Gastrocnemius medialis (tissue), 4 donors: ENCODE measurements at regions not wholly inside any gene's neighbourhood (a gene's known extent, or its start where the extent isn't known, plus 50 kb on each side); places are given as distances from the start of the nearest gene placed in this dataset.

Experiments used
- ATAC-seq, 2 donors: fragments of 150-250 bp; one replicate each; pipeline ENCODE4 v1.9.1; 2016
- DNase-seq, 2 donors: peaks; one replicate each; pipeline ENCODE4 v3.0.0-alpha.2; 2019
- H3K27ac ChIP-seq, 4 donors: fragments of 200-600 bp; sonication (generic); 1 replicate in 1 of 4; 2 replicates in 3 of 4; pipeline ENCODE4 v1.5.1; 2016 to 2018; ENCODE audit warnings: mild to moderate bottlenecking in 2 of 4, moderate library complexity in 1 of 4
- H3K27me3 ChIP-seq, 3 donors: fragments of 200-600 bp; sonication (generic) in 2 of 3; 1 replicate in 1 of 3; 2 replicates in 2 of 3; pipeline versions ENCODE4 v1.5.1 to v1.6.0; 2016 to 2019; ENCODE audit warnings: mild to moderate bottlenecking in 1 of 3, moderate library complexity in 1 of 3
- H3K36me3 ChIP-seq, 2 donors: fragments of 200-600 bp; sonication (generic) in 1 of 2; one replicate each; pipeline ENCODE4 v1.5.1; 2017 to 2018
- H3K4me1 ChIP-seq, 2 donors: fragments of 200-600 bp; sonication (generic) in 1 of 2; one replicate each; pipeline ENCODE4 v1.5.1; 2016 to 2017; ENCODE audit warnings: mild to moderate bottlenecking in 2 of 2
- H3K4me3 ChIP-seq, 4 donors: fragments of 200-600 bp; sonication (generic) in 3 of 4; 1 replicate in 1 of 4; 2 replicates in 3 of 4; pipeline ENCODE4 v1.5.1; 2016 to 2019; ENCODE audit warnings: mild to moderate bottlenecking in 2 of 4
- H3K9me3 ChIP-seq, 3 donors: fragments of 200-600 bp; sonication (generic) in 2 of 3; 1 replicate in 1 of 3; 2 replicates in 2 of 3; pipeline ENCODE4 v1.5.1; 2016 to 2019
- POLR2A ChIP-seq, 2 donors: fragments of 450-650 bp; IDR thresholded peaks; one replicate each; pipeline ENCODE4 v1.6.1; 2017; ENCODE audit warnings: antibody characterized with exemption in 2 of 2, mild to moderate bottlenecking in 2 of 2, moderate library complexity in 2 of 2
- in situ Hi-C, 4 donors: fragments of 200-750 bp; cut with MboI; loops; one replicate each; pipeline versions ENCODE4 v1.15.0 to v1.8.0; 2017; ENCODE audit warnings: low sequenced_read_pairs in 4 of 4
- intact Hi-C: fragments of 100-400 bp; cut with DNase I; formaldehyde crosslinking; loops from one replicate; pipeline ENCODE4 v1.15.1; 2023; ENCODE audit warnings: low total_unique reads
- TF ChIP-seq, protein P1 (sequence below), 5 experiments: fragments of 450-650 bp in 3 of 5; fragments of 200-600 bp in 2 of 5; sonication (generic) in 2 of 5; IDR thresholded peaks in 4 of 5; conservative IDR thresholded peaks in 1 of 5; 1 replicate in 4 of 5; 2 replicates in 1 of 5; pipeline ENCODE4 v1.5.1; 2016 to 2019; ENCODE audit warnings: antibody characterized with exemption in 5 of 5, mild to moderate bottlenecking in 3 of 5, moderate library complexity in 3 of 5

DNA sequence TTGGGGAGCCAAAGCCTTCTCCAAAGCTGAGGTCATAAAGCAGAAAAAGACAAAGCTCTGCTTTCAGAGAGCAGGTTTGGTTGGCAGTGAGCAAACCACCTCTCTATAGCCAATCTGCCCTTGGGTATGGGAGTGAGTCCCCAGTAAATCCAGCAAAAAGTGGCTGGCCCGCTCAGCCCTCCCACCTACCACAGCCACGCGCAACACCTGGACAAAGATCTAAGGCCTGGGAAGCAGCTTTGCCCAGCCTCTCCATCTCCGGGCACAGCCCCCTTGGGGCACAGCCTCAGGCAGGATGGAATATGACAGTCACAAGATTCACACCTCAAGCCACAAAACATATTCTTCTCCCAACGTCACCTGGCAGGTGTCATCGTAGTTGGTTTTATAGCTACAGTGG lies 211.7 kb upstream of the EEA1 start:
- Histone ChIP-seq H3K36me3 (no peaks in the 10 kb centered on the region), H3K9me3 (no peaks in the 10 kb centered on the region), H3K27ac (peak overlapping the region in 2 of 4 donors; percentile 53 to 57), H3K4me3 (no peak overlapping the region), H3K27me3 (no peaks in the 10 kb centered on the region), H3K4me1 (peaks cover 4 to 20% of the 10 kb centered on the region in 2 donors)
- ATAC-seq (no peak), DNase-seq (no peak)
- in situ Hi-C loops (no loop called here), intact Hi-C loops (no loop called here)
- no peak for TF ChIP-seq POLR2A (IDR thresholded peaks at IDR 0.05)
- TF ChIP-seq, protein P1, sequence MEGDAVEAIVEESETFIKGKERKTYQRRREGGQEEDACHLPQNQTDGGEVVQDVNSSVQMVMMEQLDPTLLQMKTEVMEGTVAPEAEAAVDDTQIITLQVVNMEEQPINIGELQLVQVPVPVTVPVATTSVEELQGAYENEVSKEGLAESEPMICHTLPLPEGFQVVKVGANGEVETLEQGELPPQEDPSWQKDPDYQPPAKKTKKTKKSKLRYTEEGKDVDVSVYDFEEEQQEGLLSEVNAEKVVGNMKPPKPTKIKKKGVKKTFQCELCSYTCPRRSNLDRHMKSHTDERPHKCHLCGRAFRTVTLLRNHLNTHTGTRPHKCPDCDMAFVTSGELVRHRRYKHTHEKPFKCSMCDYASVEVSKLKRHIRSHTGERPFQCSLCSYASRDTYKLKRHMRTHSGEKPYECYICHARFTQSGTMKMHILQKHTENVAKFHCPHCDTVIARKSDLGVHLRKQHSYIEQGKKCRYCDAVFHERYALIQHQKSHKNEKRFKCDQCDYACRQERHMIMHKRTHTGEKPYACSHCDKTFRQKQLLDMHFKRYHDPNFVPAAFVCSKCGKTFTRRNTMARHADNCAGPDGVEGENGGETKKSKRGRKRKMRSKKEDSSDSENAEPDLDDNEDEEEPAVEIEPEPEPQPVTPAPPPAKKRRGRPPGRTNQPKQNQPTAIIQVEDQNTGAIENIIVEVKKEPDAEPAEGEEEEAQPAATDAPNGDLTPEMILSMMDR (IDR thresholded peaks at IDR 0.05 in 4 of 5, conservative IDR thresholded peaks at IDR 0.05 in 1 of 5): no peak

DNA sequence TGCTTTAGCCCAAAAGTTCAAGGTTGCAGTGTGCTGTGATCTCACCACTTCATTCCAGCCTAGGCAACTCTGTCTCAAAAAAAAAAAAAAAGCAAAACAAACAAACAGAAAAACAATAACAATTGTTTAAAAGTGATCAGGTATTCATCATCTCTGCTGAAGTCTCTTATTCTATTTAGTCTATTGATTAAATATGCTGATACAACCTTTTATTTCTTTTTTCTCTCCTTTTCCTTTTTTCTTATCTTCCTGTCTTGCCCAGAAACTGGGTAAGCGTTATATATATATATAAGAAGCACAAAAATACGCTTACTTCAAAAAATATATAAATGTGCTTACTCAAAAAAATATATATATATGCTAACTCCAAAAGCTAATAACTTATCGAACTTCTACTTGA lies 213.8 kb upstream of the EEA1 start:
- no peak overlapping the region for H3K27ac ChIP-seq
- H3K36me3 ChIP-seq: no peaks in the 10 kb centered on the region
- in situ Hi-C loops: no loop called here
- no peak overlapping the region for H3K4me3 ChIP-seq
- H3K9me3 ChIP-seq: no peaks in the 10 kb centered on the region
- ATAC-seq: no peak
- H3K4me1 ChIP-seq: peaks cover 0 to 12% of the 10 kb centered on the region in 2 donors
- no peaks in the 10 kb centered on the region for H3K27me3 ChIP-seq
- TF ChIP-seq POLR2A (IDR thresholded peaks at IDR 0.05): no peak
- TF ChIP-seq, protein P1 (IDR thresholded peaks at IDR 0.05 in 4 of 5, conservative IDR thresholded peaks at IDR 0.05 in 1 of 5): no peak
- intact Hi-C loops: no loop called here
- DNase-seq: no peak

DNA sequence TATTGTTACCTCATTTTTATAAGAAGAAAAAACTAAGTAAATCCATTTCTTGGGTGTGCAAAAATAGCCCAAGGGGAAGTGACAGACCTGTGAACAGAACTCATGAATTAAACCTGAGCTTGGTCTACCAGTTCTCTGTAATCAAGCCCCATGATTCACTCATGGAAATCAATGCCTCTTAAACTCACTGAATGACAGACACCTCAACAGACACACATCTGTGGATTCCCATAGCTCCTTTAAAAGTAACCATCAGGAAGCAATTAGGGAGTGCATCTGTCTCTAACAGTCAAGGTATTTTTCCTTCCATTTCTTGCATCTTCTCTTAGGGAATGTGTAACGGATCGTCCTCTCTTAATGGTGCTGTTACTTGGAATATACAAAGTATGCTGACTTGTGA lies 215.0 kb upstream of the EEA1 start:
- Histone ChIP-seq H3K27ac (peak overlapping the region in 2 of 4 donors; percentile 57 to 65), H3K36me3 (no peaks in the 10 kb centered on the region), H3K9me3 (no peaks in the 10 kb centered on the region), H3K27me3 (no peaks in the 10 kb centered on the region), H3K4me1 (peaks cover 0 to 10% of the 10 kb centered on the region in 2 donors), H3K4me3 (no peak overlapping the region)
- no peak for TF ChIP-seq POLR2A (IDR thresholded peaks at IDR 0.05)
- TF ChIP-seq, protein P1 (IDR thresholded peaks at IDR 0.05 in 4 of 5, conservative IDR thresholded peaks at IDR 0.05 in 1 of 5): no peak
- ATAC-seq (peak; percentile 37 to 41), DNase-seq (no peak)
- intact Hi-C loops (no loop called here), in situ Hi-C loops (no loop called here)

DNA sequence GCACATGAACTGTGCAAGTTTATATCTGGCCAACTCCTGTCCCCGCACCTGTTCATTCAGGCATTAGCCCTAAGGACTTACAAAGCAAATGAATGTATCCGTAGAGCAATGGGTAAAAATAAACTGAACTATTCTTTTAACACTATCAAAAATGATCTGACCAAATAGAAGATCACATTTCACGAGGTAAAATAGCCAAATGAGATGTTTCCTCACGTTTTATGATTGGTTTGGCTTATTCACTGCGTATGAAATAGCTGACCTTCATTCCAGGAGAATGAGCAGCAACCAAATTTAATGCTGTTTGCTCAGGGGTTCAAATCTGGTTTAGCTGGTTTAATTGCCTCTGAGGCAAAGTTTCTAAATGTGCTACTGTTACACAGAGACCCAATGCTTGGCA lies 216.0 kb upstream of the EEA1 start:
- H3K36me3 ChIP-seq: no peaks in the 10 kb centered on the region
- H3K27me3 ChIP-seq: no peaks in the 10 kb centered on the region
- ATAC-seq: peak in 1 of 2 donors; percentile 51
- intact Hi-C loops (no loop called here), in situ Hi-C loops (no loop called here)
- DNase-seq: no peak
- no peak for TF ChIP-seq POLR2A (IDR thresholded peaks at IDR 0.05)
- TF ChIP-seq, protein P1 (IDR thresholded peaks at IDR 0.05 in 4 of 5, conservative IDR thresholded peaks at IDR 0.05 in 1 of 5): no peak
- H3K4me3 ChIP-seq: no peak overlapping the region
- peak overlapping the region in 2 of 4 donors; percentile 57 to 65 for H3K27ac ChIP-seq
- H3K9me3 ChIP-seq: no peaks in the 10 kb centered on the region
- H3K4me1 ChIP-seq: peaks cover 0 to 10% of the 10 kb centered on the region in 2 donors
